Activated CD8-positive, alpha-beta memory T cell treated with anti-CD3 and anti-CD28 coated beads for 24 hours (primary cell): ENCODE measurements at regions not wholly inside any gene's neighbourhood (a gene's known extent, or its start where the extent isn't known, plus 50 kb on each side); places are given as distances from the start of the nearest gene placed in this dataset.

Experiments
- DNase-seq: peaks from one replicate; pipeline ENCODE4 v3.0.0-alpha.2; 2020

- DNase-seq, result no peak
These were observed 1566.9 kb upstream of the PIK3C3 start for GRCh38 chr18:40388121-40388520.

GRCh38 chr18:40387130-40387787 is 1567.8 kb upstream of the PIK3C3 start:
- no peak for DNase-seq

- DNase-seq, result no peak
These were observed 1572.8 kb upstream of the PIK3C3 start for GRCh38 chr18:40382197-40382596.

- DNase-seq, result no peak
These were observed 1574.2 kb upstream of the PIK3C3 start for GRCh38 chr18:40380686-40381439.

GRCh38 chr18:40375837-40376236 is 1579.2 kb upstream of the PIK3C3 start:
- no peak for DNase-seq

- no peak for DNase-seq
These were observed 1583.4 kb upstream of the PIK3C3 start for GRCh38 chr18:40371673-40372072.

- no peak for DNase-seq
These were observed 1587.5 kb upstream of the PIK3C3 start for GRCh38 chr18:40367576-40367975.

GRCh38 chr18:40366521-40366920 is 1588.5 kb upstream of the PIK3C3 start:
- no peak for DNase-seq

- DNase-seq, result no peak
These were observed 1589.5 kb upstream of the PIK3C3 start for GRCh38 chr18:40365526-40365925.

GRCh38 chr18:40360558-40360957 is 1594.5 kb upstream of the PIK3C3 start:
- DNase-seq, result no peak

GRCh38 chr18:40357536-40357935 is 1597.5 kb upstream of the PIK3C3 start:
- DNase-seq, result no peak

- DNase-seq, result no peak
These were observed 1598.9 kb upstream of the PIK3C3 start for GRCh38 chr18:40356168-40356567.

- DNase-seq, result no peak
These were observed 1599.3 kb upstream of the PIK3C3 start for GRCh38 chr18:40355726-40356125.

GRCh38 chr18:40348196-40348595 is 1606.8 kb upstream of the PIK3C3 start:
- no peak for DNase-seq

- no peak for DNase-seq
These were observed 1607.8 kb upstream of the PIK3C3 start for GRCh38 chr18:40347261-40347660.

GRCh38 chr18:40346146-40346545 is 1608.9 kb upstream of the PIK3C3 start:
- no peak for DNase-seq

- DNase-seq, result no peak
These were observed 1613.3 kb upstream of the PIK3C3 start for GRCh38 chr18:40341701-40342100.

GRCh38 chr18:40338284-40338683 is 1616.8 kb upstream of the PIK3C3 start:
- DNase-seq, result no peak

- no peak for DNase-seq
These were observed 1628.0 kb upstream of the PIK3C3 start for GRCh38 chr18:40326985-40327384.

- no peak for DNase-seq
These were observed 1629.0 kb upstream of the PIK3C3 start for GRCh38 chr18:40325988-40326387.

- no peak for DNase-seq
These were observed 1640.8 kb upstream of the PIK3C3 start for GRCh38 chr18:40314199-40314598.

GRCh38 chr18:40313030-40313642 is 1641.9 kb upstream of the PIK3C3 start:
- no peak for DNase-seq

GRCh38 chr18:40307627-40308026 is 1647.4 kb upstream of the PIK3C3 start:
- no peak for DNase-seq

GRCh38 chr18:40296717-40297413 is 1658.2 kb upstream of the PIK3C3 start:
- no peak for DNase-seq
